Endothelial cell of umbilical vein (primary cell): ENCODE measurements at regions not wholly inside any gene's neighbourhood (a gene's known extent, or its start where the extent isn't known, plus 50 kb on each side); places are given as distances from the start of the nearest gene placed in this dataset.

Source experiments
- BruUV-seq: library from RNA; stranded (reverse); fragments of 400-500 nt; replicated peaks from 2 replicates; lab custom pipeline; 2021; lab: Mats Ljungman, UMichigan
- CTCF ChIA-PET: fragments of 300-600, 350-600 bp; sonication (Branson Sonifier 250); formaldehyde crosslinking; loops from one replicate; lab custom pipeline; 2021; ENCODE audit warnings: antibody characterized with exemption, inconsistent platforms; lab: Charles Lee
- POLR2A ChIA-PET: fragments of 300-600, 350-600 bp; sonication (Branson Sonifier 250); formaldehyde crosslinking; loops from one replicate; lab custom pipeline; 2021; ENCODE audit warnings: antibody characterized with exemption, inconsistent platforms; lab: Charles Lee
- DNase-seq: peaks from one replicate; pipeline ENCODE4 v3.0.0-alpha.2; 2011; ENCODE audit warnings: low read depth, low spot score
- FAIRE-seq: peaks from 2 replicates; lab custom pipeline; 2011; peaks lifted over from hg19 to GRCh38; lab: Jason Lieb, UNC
- H2AFZ ChIP-seq: 2 replicates; pipeline ENCODE4 v1.6.0; 2012; ENCODE audit warnings: low read depth, low read length, control low read depth, inconsistent platforms
- H3K27ac ChIP-seq: 2 replicates; pipeline ENCODE4 v1.5.1; 2011; ENCODE audit warnings: low read depth, mild to moderate bottlenecking, control low read depth, low read length, moderate library complexity; ENCODE audit not compliant: insufficient read depth
- H3K27me3 ChIP-seq, 2 experiments: 2 replicates each; pipeline versions ENCODE4 v1.6.0 to v1.6.1; 2011; ENCODE audit warnings: low read length in 2 of 2, mixed read lengths in 1 of 2; ENCODE audit not compliant: control insufficient read depth in 2 of 2, insufficient read depth in 2 of 2
- H3K36me3 ChIP-seq, 2 experiments: 2 replicates in 1 of 2; 3 replicates in 1 of 2; pipeline ENCODE4 v1.5.1; 2011; ENCODE audit warnings: low read length in 2 of 2, mild to moderate bottlenecking in 1 of 2, moderate library complexity in 1 of 2; ENCODE audit not compliant: control insufficient read depth in 2 of 2, insufficient read depth in 2 of 2; ENCODE audit errors: extremely low read depth in 1 of 2
- H3K4me1 ChIP-seq: 3 replicates; pipeline ENCODE4 v1.5.1; 2011; ENCODE audit warnings: mild to moderate bottlenecking, low read length; ENCODE audit not compliant: control insufficient read depth, insufficient read depth; ENCODE audit errors: extremely low read depth
- H3K4me2 ChIP-seq: 2 replicates; pipeline ENCODE4 v1.6.1; 2011; ENCODE audit warnings: low read length, control low read depth, mixed read lengths; ENCODE audit not compliant: insufficient read depth
- H3K4me3 ChIP-seq, 3 experiments: fragments of 200-600 bp in 1 of 3; sonication (generic), shearing (Covaris generic) in 1 of 3; replicated peaks in 1 of 3; 2 replicates each; pipeline ENCODE4 v1.5.1; 2011 to 2016; ENCODE audit warnings: control low read depth in 3 of 3, low read length in 3 of 3, mild to moderate bottlenecking in 2 of 3, inconsistent platforms in 1 of 3, low read depth in 1 of 3, moderate library complexity in 1 of 3; ENCODE audit not compliant: insufficient read depth in 1 of 3
- H3K79me2 ChIP-seq: 2 replicates; pipeline ENCODE4 v1.6.0; 2012; ENCODE audit warnings: low read length, inconsistent platforms; ENCODE audit not compliant: control insufficient read depth, insufficient read depth
- H3K9ac ChIP-seq: replicated peaks from 2 replicates; pipeline ENCODE3; 2011; ENCODE audit warnings: low read length, control low read depth; ENCODE audit not compliant: insufficient read depth; ENCODE audit errors: extremely low read depth
- H3K9me1 ChIP-seq: replicated peaks from 3 replicates; pipeline ENCODE4 v1.6.0; 2011; ENCODE audit warnings: mild to moderate bottlenecking, low read length; ENCODE audit not compliant: control insufficient read depth, insufficient read depth; ENCODE audit errors: extremely low read depth
- H3K9me3 ChIP-seq: replicated peaks from 2 replicates; pipeline ENCODE4 v1.5.1; 2012; ENCODE audit warnings: low read length, inconsistent platforms; ENCODE audit not compliant: control insufficient read depth, insufficient read depth
- H4K20me1 ChIP-seq: replicated peaks from 2 replicates; pipeline ENCODE3; 2011; ENCODE audit warnings: mild to moderate bottlenecking, low read length; ENCODE audit not compliant: control insufficient read depth, insufficient read depth; ENCODE audit errors: extremely low read depth
- EZH2 ChIP-seq: IDR thresholded peaks from 2 replicates; pipeline ENCODE4 v1.6.1; 2012; ENCODE audit warnings: borderline replicate concordance, low read depth, mild to moderate bottlenecking, moderate library complexity, low read length, inconsistent platforms; ENCODE audit not compliant: severe bottlenecking
- FOS ChIP-seq: IDR thresholded peaks from 2 replicates; pipeline ENCODE4 v1.6.1; 2011; ENCODE audit warnings: mild to moderate bottlenecking, low read length, moderate library complexity, borderline replicate concordance; ENCODE audit not compliant: insufficient read depth
- GATA2 ChIP-seq: IDR thresholded peaks from 2 replicates; pipeline ENCODE4 v1.7.0; 2011; ENCODE audit warnings: low read depth, mild to moderate bottlenecking, moderate library complexity, mixed read lengths, low read length; ENCODE audit not compliant: insufficient read length, insufficient read depth
- JUN ChIP-seq: IDR thresholded peaks from 2 replicates; pipeline ENCODE4 v1.6.1; 2011; ENCODE audit warnings: borderline replicate concordance, low read depth; ENCODE audit not compliant: insufficient read length, insufficient read depth
- MYC ChIP-seq: IDR thresholded peaks from one replicate; pipeline ENCODE4 v1.6.1; 2011; ENCODE audit warnings: mild to moderate bottlenecking, low read depth, low read length
- POLR2A ChIP-seq: IDR thresholded peaks from 2 replicates; pipeline ENCODE4 v1.6.1; 2012; ENCODE audit warnings: low read depth, mild to moderate bottlenecking, control low read depth, low read length
- dilution Hi-C: fragments of 300-500 bp; cut with MboI; formaldehyde crosslinking; loops from one replicate; pipeline ENCODE4 v1.15.0; 2019; ENCODE audit warnings: low sequenced_read_pairs; ENCODE audit not compliant: extremely low pct_ligation_motif_present
- intact Hi-C: fragments of 100-400 bp; cut with micrococcal nuclease; formaldehyde crosslinking; loops from one replicate; pipeline ENCODE4 v1.10.0; 2022
- TF ChIP-seq, protein P1 (sequence below), 2 donors: IDR thresholded peaks; 1 replicate in 1 of 2; 2 replicates in 1 of 2; pipeline ENCODE4 v1.5.1; 2011; ENCODE audit warnings: low read length in 2 of 2, mild to moderate bottlenecking in 2 of 2, moderate library complexity in 2 of 2, control low read depth in 1 of 2, inconsistent platforms in 1 of 2, low read depth in 1 of 2; ENCODE audit not compliant: insufficient read depth in 1 of 2; ENCODE audit errors: extremely low read depth in 1 of 2
- TF ChIP-seq, protein P2 (sequence below): IDR thresholded peaks from 2 replicates; pipeline ENCODE4 v1.6.1; 2011; ENCODE audit not compliant: insufficient read depth, insufficient read length

GRCh38 chr21:26284531-26284930 lies 114.0 kb upstream of the APP start:
- ChIA-PET CTCF (no interaction called here), POLR2A (no interaction called here)
- intact Hi-C loops: no loop called here
- DNase-seq (no peak), FAIRE-seq (no peak)
- Histone ChIP-seq H3K36me3 (no peaks in the 10 kb centered on the region), H2AFZ (no peak overlapping the region), H3K4me2 (no peak overlapping the region), H3K27ac (no peak overlapping the region), H3K9me3 (no peaks in the 10 kb centered on the region), H3K9me1 (no peaks in the 10 kb centered on the region), H3K79me2 (no peaks in the 10 kb centered on the region), H4K20me1 (no peaks in the 10 kb centered on the region), H3K9ac (no peak overlapping the region), H3K4me3 (no peak overlapping the region), H3K4me1 (no peaks in the 10 kb centered on the region), H3K27me3 (peaks cover 0 to 2% of the 10 kb centered on the region in 2 experiments)
- dilution Hi-C loops: no loop called here
- no TSS peak for BruUV-seq
- TF ChIP-seq FOS (no peak), EZH2 (no peak), GATA2 (no peak), JUN (no peak), POLR2A (no peak), MYC (no peak)
- TF ChIP-seq, protein P1, sequence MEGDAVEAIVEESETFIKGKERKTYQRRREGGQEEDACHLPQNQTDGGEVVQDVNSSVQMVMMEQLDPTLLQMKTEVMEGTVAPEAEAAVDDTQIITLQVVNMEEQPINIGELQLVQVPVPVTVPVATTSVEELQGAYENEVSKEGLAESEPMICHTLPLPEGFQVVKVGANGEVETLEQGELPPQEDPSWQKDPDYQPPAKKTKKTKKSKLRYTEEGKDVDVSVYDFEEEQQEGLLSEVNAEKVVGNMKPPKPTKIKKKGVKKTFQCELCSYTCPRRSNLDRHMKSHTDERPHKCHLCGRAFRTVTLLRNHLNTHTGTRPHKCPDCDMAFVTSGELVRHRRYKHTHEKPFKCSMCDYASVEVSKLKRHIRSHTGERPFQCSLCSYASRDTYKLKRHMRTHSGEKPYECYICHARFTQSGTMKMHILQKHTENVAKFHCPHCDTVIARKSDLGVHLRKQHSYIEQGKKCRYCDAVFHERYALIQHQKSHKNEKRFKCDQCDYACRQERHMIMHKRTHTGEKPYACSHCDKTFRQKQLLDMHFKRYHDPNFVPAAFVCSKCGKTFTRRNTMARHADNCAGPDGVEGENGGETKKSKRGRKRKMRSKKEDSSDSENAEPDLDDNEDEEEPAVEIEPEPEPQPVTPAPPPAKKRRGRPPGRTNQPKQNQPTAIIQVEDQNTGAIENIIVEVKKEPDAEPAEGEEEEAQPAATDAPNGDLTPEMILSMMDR (IDR thresholded peaks at IDR 0.05; ENCODE audit: extremely low read depth in 1 of 2, insufficient read depth in 1 of 2, low read depth in 1 of 2, low read length in 2 of 2): no peak
- TF ChIP-seq, protein P2, sequence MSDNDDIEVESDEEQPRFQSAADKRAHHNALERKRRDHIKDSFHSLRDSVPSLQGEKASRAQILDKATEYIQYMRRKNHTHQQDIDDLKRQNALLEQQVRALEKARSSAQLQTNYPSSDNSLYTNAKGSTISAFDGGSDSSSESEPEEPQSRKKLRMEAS: no peak
